GM12878 (cell line): ENCODE measurements at regions not wholly inside any gene's neighbourhood (a gene's known extent, or its start where the extent isn't known, plus 50 kb on each side); places are given as distances from the start of the nearest gene placed in this dataset.
A peak's percentile ranks its signal among the peaks of the same experiment; 100 is the strongest.

Experiments
- ATAC-seq: fragments of 200-7000 bp; cut with Tn5 transposase; 3 replicates; pipeline ENCODE4 v1.9.1; 2020; ENCODE audit warnings: mild to moderate bottlenecking, moderate library complexity
- BruUV-seq: library from RNA; stranded (reverse); fragments of 400-500 nt; replicated peaks from 2 replicates; lab custom pipeline; 2021; lab: Mats Ljungman, UMichigan
- CTCF ChIA-PET: fragments of 300-600 bp; sonication (Branson Sonifier 250); formaldehyde crosslinking; extraction: SDS; loops from one replicate; lab custom pipeline; 2021; ENCODE audit warnings: inconsistent platforms; lab: Yijun Ruan, JAX
- POLR2A ChIA-PET: fragments of 350-600 bp; formaldehyde crosslinking; extraction: SDS; loops from one replicate; lab custom pipeline; 2021; ENCODE audit warnings: inconsistent platforms; lab: Charles Lee
- RAD21 ChIA-PET: fragments of 300-600 bp; sonication (Branson Sonifier 250); formaldehyde crosslinking; loops from one replicate; lab custom pipeline; 2023; ENCODE audit warnings: antibody characterized with exemption; ENCODE audit not compliant: unreplicated experiment; lab: Charles Lee
- SMC1A ChIA-PET: fragments of 300-600 bp; sonication (Branson Sonifier 250); formaldehyde crosslinking; loops from one replicate; lab custom pipeline; 2023; ENCODE audit not compliant: unreplicated experiment, uncharacterized antibody; lab: Charles Lee
- DNase-seq: peaks from one replicate; pipeline ENCODE4 v3.0.0-alpha.2; 2011; ENCODE audit warnings: low read depth, low spot score
- FAIRE-seq: peaks from 3 replicates; lab custom pipeline; 2011; peaks lifted over from hg19 to GRCh38; lab: Jason Lieb, UNC
- H2AFZ ChIP-seq: 2 replicates; pipeline ENCODE4 v1.6.0; 2011; ENCODE audit warnings: low read depth, low read length, control low read depth; ENCODE audit not compliant: control insufficient read depth
- H3K27ac ChIP-seq: 2 replicates; pipeline ENCODE4 v1.5.1; 2011; ENCODE audit warnings: control low read depth; ENCODE audit not compliant: control insufficient read depth, insufficient read depth
- H3K27me3 ChIP-seq, 2 experiments: replicated peaks in 1 of 2; 2 replicates each; pipeline versions ENCODE4 v1.6.0 to v1.6.1; 2011; ENCODE audit warnings: low read length in 1 of 2; ENCODE audit not compliant: control insufficient read depth in 2 of 2, insufficient read depth in 2 of 2
- H3K36me3 ChIP-seq, 2 experiments: 2 replicates each; pipeline ENCODE4 v1.5.1; 2011; ENCODE audit warnings: low read length in 1 of 2; ENCODE audit not compliant: control insufficient read depth in 2 of 2, insufficient read depth in 2 of 2
- H3K4me1 ChIP-seq: 2 replicates; pipeline ENCODE4 v1.6.1; 2011; ENCODE audit warnings: mild to moderate bottlenecking, low read length, moderate library complexity, mixed read lengths; ENCODE audit not compliant: control insufficient read depth, insufficient read depth
- H3K4me2 ChIP-seq: 2 replicates; pipeline ENCODE4 v1.6.0; 2011; ENCODE audit warnings: control low read depth; ENCODE audit not compliant: control insufficient read depth, insufficient read depth
- H3K4me3 ChIP-seq: fragments of 200-600 bp; sonication (generic); 2 replicates; pipeline ENCODE4 v1.5.1; 2016
- H3K79me2 ChIP-seq: 2 replicates; pipeline ENCODE4 v1.6.0; 2011; ENCODE audit warnings: low read length; ENCODE audit not compliant: control insufficient read depth, insufficient read depth
- H3K9ac ChIP-seq: 2 replicates; pipeline ENCODE4 v1.8.0; 2011; ENCODE audit warnings: low read length, control low read depth, mixed read lengths; ENCODE audit not compliant: control insufficient read depth, insufficient read depth
- H3K9me3 ChIP-seq: replicated peaks from 3 replicates; pipeline ENCODE4 v1.5.1; 2011; ENCODE audit warnings: mild to moderate bottlenecking, low read length; ENCODE audit not compliant: control insufficient read depth, insufficient read depth
- H4K20me1 ChIP-seq: 2 replicates; pipeline ENCODE4 v1.6.0; 2011; ENCODE audit not compliant: control insufficient read depth, insufficient read depth
- CREM ChIP-seq: IDR thresholded peaks from 2 replicates; pipeline ENCODE4 v1.6.1; 2014; ENCODE audit warnings: antibody characterized with exemption, low read depth
- E2F4 ChIP-seq: IDR thresholded peaks from 2 replicates; pipeline ENCODE4 v1.6.1; 2012; ENCODE audit warnings: low read depth, low read length, improper control_type of control experiment
- EZH2 ChIP-seq: IDR thresholded peaks from 2 replicates; pipeline ENCODE4 v1.6.1; 2012; ENCODE audit warnings: low read depth, mild to moderate bottlenecking, control low read depth, inconsistent platforms, low read length, borderline replicate concordance; ENCODE audit not compliant: control insufficient read depth
- IKZF1 ChIP-seq: fragments of 450-650 bp; conservative IDR thresholded peaks from 2 replicates; pipeline ENCODE4 v1.6.1; 2017; ENCODE audit warnings: antibody characterized with exemption, mild to moderate bottlenecking
- IRF5 ChIP-seq: fragments of 450-650 bp; IDR thresholded peaks from 2 replicates; pipeline ENCODE4 v1.6.1; 2017; ENCODE audit warnings: borderline replicate concordance
- MTA2 ChIP-seq: fragments of 450-650 bp; IDR thresholded peaks from 2 replicates; pipeline ENCODE4 v1.6.1; 2016; ENCODE audit warnings: low read depth, mild to moderate bottlenecking, moderate library complexity
- NFYA ChIP-seq: IDR thresholded peaks from 2 replicates; pipeline ENCODE4 v1.6.1; 2011; ENCODE audit warnings: low read depth, mild to moderate bottlenecking, low read length, improper control_type of control experiment, borderline replicate concordance
- SIX5 ChIP-seq: IDR thresholded peaks from 2 replicates; pipeline ENCODE4 v1.6.1; 2011; ENCODE audit warnings: mild to moderate bottlenecking, low read depth, low read length, moderate library complexity; ENCODE audit not compliant: severe bottlenecking
- SREBF2 ChIP-seq: IDR thresholded peaks from 2 replicates; pipeline ENCODE4 v1.6.1; 2012; ENCODE audit warnings: mild to moderate bottlenecking, low read length
- WRNIP1 ChIP-seq: IDR thresholded peaks from 2 replicates; pipeline ENCODE4 v1.6.1; 2011; ENCODE audit warnings: low read depth, low read length, improper control_type of control experiment, borderline replicate concordance
- ZBED1 ChIP-seq: IDR thresholded peaks from 2 replicates; pipeline ENCODE4 v1.6.1; 2016; ENCODE audit warnings: borderline replicate concordance
- ZNF687 ChIP-seq: fragments of 450-650 bp; IDR thresholded peaks from 2 replicates; pipeline ENCODE4 v1.6.1; 2017; ENCODE audit warnings: mild to moderate bottlenecking, moderate library complexity
- ZZZ3 ChIP-seq: IDR thresholded peaks from 2 replicates; pipeline ENCODE4 v1.6.1; 2011; ENCODE audit warnings: low read depth; ENCODE audit not compliant: control insufficient read depth, insufficient read length
- WGBS: methylation state at CpG from one replicate; pipeline ENCODE4 v1.1.6; 2016; ENCODE audit warnings: low lambda C conversion rate; ENCODE audit not compliant: insufficient replicate concordance, insufficient coverage; ENCODE audit errors: missing lambda C conversion rate; 5-methylcytosine and 5-hydroxymethylcytosine counted together
- in situ Hi-C: fragments of 300-500 bp; cut with MboI; formaldehyde crosslinking; loops from 9 replicates; pipeline ENCODE4 v1.14.3; 2018; ENCODE audit warnings: mixed read lengths
- intact Hi-C: fragments of 100-400 bp; cut with micrococcal nuclease; formaldehyde crosslinking; loops from one replicate; pipeline ENCODE4 v1.14.2; 2022; ENCODE audit not compliant: unreplicated experiment

- TF ChIP-seq ZNF687, result no peak
Measured at GRCh38 chr2:201980389-201980821, 53.2 kb upstream of the FZD7 start (continued).

GRCh38 chr2:201980946-201981345, 52.7 kb upstream of the FZD7 start:
- Histone ChIP-seq H2AFZ (no peak overlapping the region; the same call in 1 of the 2 replicates), H3K9ac (no peak overlapping the region), H3K79me2 (no peaks in the 10 kb centered on the region), H3K27ac (peak overlapping the region; percentile 17; the same call in 1 of the 2 replicates), H3K9me3 (no peaks in the 10 kb centered on the region), H4K20me1 (no peaks in the 10 kb centered on the region), H3K4me3 (no peak overlapping the region), H3K4me1 (peaks cover 7% of the 10 kb centered on the region), H3K27me3 (no peaks in the 10 kb centered on the region), H3K4me2 (peak overlapping the region; percentile 47; the same call in 1 of the 2 replicates), H3K36me3 (no peaks in the 10 kb centered on the region)
- in situ Hi-C loops, result no loop called here
- DNase-seq (no peak), FAIRE-seq (no peak), ATAC-seq (no peak)
- RAD21 ChIA-PET, result interaction anchor here (1.4 to 1.6 kb wide), 2 partner anchors 16 to 38 kb away, joined by 3 to 5 read pairs; no protein-coding TSS in a partner anchor
- no TSS peak for BruUV-seq
- 98% methylated on average over 4 of the region's 4 CpGs for WGBS
- POLR2A ChIA-PET, result no interaction called here
- CTCF ChIA-PET, result interaction anchor here (1.1 to 1.2 kb wide), 2 partner anchors 25 to 120 kb away, joined by 3 to 8 read pairs; no protein-coding TSS in a partner anchor
- intact Hi-C loops, result loop anchor here (2.0 kb wide), 1 partner anchor 22 kb away; no protein-coding TSS in a partner anchor
- SMC1A ChIA-PET, result interaction anchor here (1.1 kb wide), 1 partner anchor 138 kb away, joined by 3 read pairs; no protein-coding TSS in a partner anchor
- no peak for TF ChIP-seq E2F4
- no peak for TF ChIP-seq IKZF1
- TF ChIP-seq MTA2, result no peak
- TF ChIP-seq SIX5, result no peak
- TF ChIP-seq CREM, result no peak
- TF ChIP-seq SREBF2, result no peak
- no peak for TF ChIP-seq IRF5
- no peak for TF ChIP-seq ZBED1
- no peak for TF ChIP-seq NFYA
- no peak for TF ChIP-seq WRNIP1
- TF ChIP-seq EZH2, result no peak
- TF ChIP-seq ZZZ3, result no peak
